ENCODE measurements at regions not wholly inside any gene's neighbourhood (a gene's known extent, or its start where the extent isn't known, plus 50 kb on each side); places are given as distances from the start of the nearest gene placed in this dataset.

DNA sequence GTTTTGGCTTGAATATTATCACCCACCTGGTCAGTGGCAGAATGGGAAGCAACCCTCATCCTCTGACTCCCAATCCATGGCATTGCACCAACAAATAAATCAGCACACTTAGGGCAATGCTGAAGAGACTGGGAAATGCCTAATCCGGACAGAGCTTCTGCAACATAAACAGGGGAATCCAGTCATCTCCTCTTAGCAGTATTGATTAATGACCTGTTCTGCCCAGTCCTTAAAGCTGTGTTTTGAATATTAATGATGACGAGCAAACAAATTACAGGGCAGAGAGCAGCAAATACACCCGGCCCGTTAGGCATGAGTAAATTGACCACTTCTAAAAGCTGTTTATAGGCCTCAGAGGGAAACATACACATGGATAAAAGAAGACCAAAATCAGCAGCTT lies 77.0 kb upstream of the B3GAT2 start:
- Histone ChIP-seq H3K27ac (ENCODE audit: insufficient read length, low read depth, low read length) (no peak overlapping the region), H2BK5ac (ENCODE audit: insufficient read length, low read length) (no peak overlapping the region), H3K9ac (ENCODE audit: extremely low read depth, insufficient read length, low read length) (no peak overlapping the region), H4K91ac (ENCODE audit: insufficient read length, low read depth, low read length) (no peak overlapping the region), H3K18ac (ENCODE audit: insufficient read length, low read depth, low read length) (no peak overlapping the region), H3K4ac (ENCODE audit: low read depth, low read length) (no peak overlapping the region), H3K9me3 (ENCODE audit: control insufficient read depth, low read depth, low read length) (no peaks in the 10 kb centered on the region), H3K4me2 (ENCODE audit: insufficient read depth, insufficient read length, low read length) (no peak overlapping the region), H4K20me1 (ENCODE audit: control insufficient read depth, insufficient read depth, insufficient read length) (no peaks in the 10 kb centered on the region), H3K27me3 (ENCODE audit: insufficient read depth, low read length) (no peaks in the 10 kb centered on the region), H3K79me1 (ENCODE audit: insufficient read depth, low read depth, low read length, poor library complexity, severe bottlenecking) (no peaks in the 10 kb centered on the region), H2AK5ac (ENCODE audit: insufficient read length, low read length) (no peak overlapping the region), H4K8ac (replicated peaks; ENCODE audit: insufficient read length, low read depth, low read length) (no peak overlapping the region), H3T11ph (ENCODE audit: low read length) (no peak overlapping the region), H3K23ac (ENCODE audit: insufficient read length, low read depth, low read length) (no peak overlapping the region), H2BK20ac (ENCODE audit: low read depth, low read length, poor library complexity, severe bottlenecking) (no peak overlapping the region), H2BK12ac (ENCODE audit: insufficient read length, low read depth, low read length) (no peak overlapping the region), H3K56ac (ENCODE audit: insufficient read length, low read depth, low read length) (no peak overlapping the region), H3K4me1 (ENCODE audit: insufficient read depth, low read length) (no peaks in the 10 kb centered on the region; the same call in 1 of the 2 replicates), H2AFZ (ENCODE audit: low read length) (no peak overlapping the region), H2BK120ac (ENCODE audit: low read depth, low read length, poor library complexity, severe bottlenecking) (no peak overlapping the region), H3K79me2 (ENCODE audit: insufficient read depth, low read length) (no peaks in the 10 kb centered on the region), H3K23me2 (ENCODE audit: insufficient read length, low read depth, low read length, poor library complexity, severe bottlenecking) (no peaks in the 10 kb centered on the region), H4K5ac (ENCODE audit: insufficient read length, low read depth, low read length) (no peak overlapping the region), H2BK15ac (ENCODE audit: low read depth, low read length) (no peak overlapping the region), H3K14ac (ENCODE audit: insufficient read depth, low read length) (no peak overlapping the region)
- no peak for DNase-seq
- Mint-ChIP-seq H3K4me3 (no peak overlapping the region), H3K27me3 (ENCODE audit: low read depth) (no peaks in the 10 kb centered on the region), H3K27ac (no peak overlapping the region), H3K36me3 (ENCODE audit: insufficient read depth in 1 of 3, low read depth in 3 of 3) (no peaks in the 10 kb centered on the region; a peak in 1 of 7 replicates), H3K4me1 (peaks cover under 1% of the 10 kb centered on the region in 2 experiments; a peak in 2 of 4 replicates), H3K9me3 (peaks cover 0 to 3% of the 10 kb centered on the region in 2 experiments; a peak in 3 of 5 replicates)
- no CpG with 5 or more reads among the region's 4 CpGs for WGBS (ENCODE audit: extremely low coverage, insufficient read length, low lambda C conversion rate)
- TF ChIP-seq, protein P1, sequence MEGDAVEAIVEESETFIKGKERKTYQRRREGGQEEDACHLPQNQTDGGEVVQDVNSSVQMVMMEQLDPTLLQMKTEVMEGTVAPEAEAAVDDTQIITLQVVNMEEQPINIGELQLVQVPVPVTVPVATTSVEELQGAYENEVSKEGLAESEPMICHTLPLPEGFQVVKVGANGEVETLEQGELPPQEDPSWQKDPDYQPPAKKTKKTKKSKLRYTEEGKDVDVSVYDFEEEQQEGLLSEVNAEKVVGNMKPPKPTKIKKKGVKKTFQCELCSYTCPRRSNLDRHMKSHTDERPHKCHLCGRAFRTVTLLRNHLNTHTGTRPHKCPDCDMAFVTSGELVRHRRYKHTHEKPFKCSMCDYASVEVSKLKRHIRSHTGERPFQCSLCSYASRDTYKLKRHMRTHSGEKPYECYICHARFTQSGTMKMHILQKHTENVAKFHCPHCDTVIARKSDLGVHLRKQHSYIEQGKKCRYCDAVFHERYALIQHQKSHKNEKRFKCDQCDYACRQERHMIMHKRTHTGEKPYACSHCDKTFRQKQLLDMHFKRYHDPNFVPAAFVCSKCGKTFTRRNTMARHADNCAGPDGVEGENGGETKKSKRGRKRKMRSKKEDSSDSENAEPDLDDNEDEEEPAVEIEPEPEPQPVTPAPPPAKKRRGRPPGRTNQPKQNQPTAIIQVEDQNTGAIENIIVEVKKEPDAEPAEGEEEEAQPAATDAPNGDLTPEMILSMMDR (conservative IDR thresholded peaks at IDR 0.05): no peak
